ENCODE measurements at regions not wholly inside any gene's neighbourhood (a gene's known extent, or its start where the extent isn't known, plus 50 kb on each side); places are given as distances from the start of the nearest gene placed in this dataset.

DNA sequence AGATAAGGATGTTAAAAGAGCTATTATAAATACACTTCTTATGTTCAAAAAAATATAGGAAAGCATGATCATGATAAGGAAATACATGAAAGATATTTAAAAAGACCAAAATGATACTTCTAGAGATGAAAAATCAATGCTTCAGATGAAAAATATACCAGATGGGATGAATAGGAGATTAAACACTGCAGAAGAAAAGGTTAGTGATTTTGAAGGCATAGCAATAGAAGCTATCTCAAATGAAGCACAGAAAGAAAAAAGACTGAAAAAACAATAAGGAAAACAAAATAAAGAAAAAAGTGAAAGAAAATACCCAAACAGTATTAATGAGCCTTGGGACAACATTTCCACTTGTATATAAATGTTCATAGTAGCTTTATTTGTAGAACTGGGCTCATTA is 80.7 kb upstream of the LEF1 start:
- no peaks in the 10 kb centered on the region for H3K9me3 ChIP-seq (ENCODE audit: control insufficient read depth, insufficient read depth, low read depth, low read length)
- TF ChIP-seq SETDB1 (IDR thresholded peaks at IDR 0.05; ENCODE audit: insufficient read length, low read length) (peak; percentile 48), ZNF404 (tag by site-specific recombination; IDR thresholded peaks at IDR 0.05) (no peak)
- H3K4me3 ChIP-seq (ENCODE audit: low read depth, low read length) = no peak overlapping the region
- H3K27ac ChIP-seq (ENCODE audit: extremely low read depth, low read depth, low read length) = no peak overlapping the region
- no peaks in the 10 kb centered on the region for H3K36me3 ChIP-seq (ENCODE audit: control insufficient read depth in 2 of 2, insufficient read depth in 1 of 2, low read length in 2 of 2)
- ChIA-PET CTCF (interaction anchor here (0.7 kb wide), 1 partner anchor 14 kb away, joined by 3 read pairs; no protein-coding TSS in a partner anchor), POLR2A (no interaction called here)
- no peaks in the 10 kb centered on the region for H3K4me1 ChIP-seq (ENCODE audit: control insufficient read depth, insufficient read depth, low read length)

DNA sequence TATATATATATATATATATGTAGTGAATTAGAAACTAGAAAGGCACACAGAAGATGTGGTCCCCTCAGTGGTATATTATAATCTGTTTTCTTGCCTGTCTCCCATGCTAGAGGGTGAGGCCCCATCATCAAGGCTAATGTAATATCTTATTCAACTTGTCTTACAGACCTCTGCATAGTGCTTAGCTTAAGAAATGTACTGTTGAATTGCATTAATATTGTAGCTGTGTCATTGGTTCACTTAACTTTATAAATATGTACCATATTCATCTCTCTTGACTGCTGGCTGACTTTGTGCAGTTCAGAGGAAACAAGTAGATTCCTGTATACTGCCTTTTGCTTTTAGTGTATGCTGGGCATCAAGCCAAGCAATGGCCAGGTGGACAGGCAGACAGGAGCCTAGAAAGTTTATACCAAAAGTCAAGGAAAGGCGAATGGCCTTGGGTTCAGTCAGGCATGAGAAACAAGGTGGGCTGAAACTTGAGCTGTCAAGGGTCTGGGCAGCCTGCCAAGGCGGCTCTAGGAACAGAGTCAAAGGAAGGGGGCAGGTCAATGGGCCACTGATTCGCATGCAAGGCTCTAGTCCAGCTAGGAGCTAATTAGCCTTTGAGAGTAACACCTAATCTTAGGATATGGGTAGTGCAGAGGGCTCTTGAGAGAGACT is 78.8 kb upstream of the LEF1 start:
- Histone ChIP-seq H3K4me3 (ENCODE audit: low read depth, low read length) (no peak overlapping the region), H3K4me1 (ENCODE audit: control insufficient read depth, insufficient read depth, low read length) (no peaks in the 10 kb centered on the region), H3K36me3 (ENCODE audit: control insufficient read depth in 2 of 2, insufficient read depth in 1 of 2, low read length in 2 of 2) (no peaks in the 10 kb centered on the region), H3K9me3 (ENCODE audit: control insufficient read depth, insufficient read depth, low read depth, low read length) (no peaks in the 10 kb centered on the region), H3K27ac (ENCODE audit: extremely low read depth, low read depth, low read length) (no peak overlapping the region)
- CTCF ChIA-PET = interaction anchor here (0.6 kb wide), 1 partner anchor 1497 kb away, joined by 4 read pairs; no protein-coding TSS in a partner anchor
- POLR2A ChIA-PET = interaction anchor here (1.2 kb wide), 1 partner anchor 79 kb away, joined by 4 read pairs; the partner anchor contains the start of gene LEF1
- TF ChIP-seq IKZF3 (tag by site-specific recombination; IDR thresholded peaks at IDR 0.05) (peak; percentile 52; the same call in 1 of the 2 replicates), ZNF335 (tag by site-specific recombination; conservative IDR thresholded peaks at IDR 0.05) (no peak), ZNF157 (tag by site-specific recombination; IDR thresholded peaks at IDR 0.05) (no peak), GLIS2 (tag by site-specific recombination; IDR thresholded peaks at IDR 0.05) (no peak), ZNF596 (tag by site-specific recombination; IDR thresholded peaks at IDR 0.05) (0 out of 2 replicates have a peak, but pooled peaks have one; percentile 23), ZNF623 (tag by site-specific recombination; IDR thresholded peaks at IDR 0.05) (no peak), ZNF214 (tag by site-specific recombination; IDR thresholded peaks at IDR 0.05; ENCODE audit: borderline replicate concordance) (no peak), ZNF701 (tag by site-specific recombination; IDR thresholded peaks at IDR 0.05) (no peak), ZBTB8A (tag by site-specific recombination; IDR thresholded peaks at IDR 0.05) (peak; percentile 57; the same call in 1 of the 2 replicates), TCF7L2 (IDR thresholded peaks at IDR 0.05; ENCODE audit: borderline replicate concordance, low read depth, low read length) (peak; percentile 90), ZNF837 (tag by site-specific recombination; IDR thresholded peaks at IDR 0.05) (no peak), ZNF843 (tag by site-specific recombination; IDR thresholded peaks at IDR 0.05) (no peak), MEIS1 (CRISPR knock-in tag; IDR thresholded peaks at IDR 0.05; ENCODE audit: borderline replicate concordance) (no peak), SP7 (tag by site-specific recombination; IDR thresholded peaks at IDR 0.05) (peak; percentile 63; the same call in 1 of the 2 replicates), TRIM28 (IDR thresholded peaks at IDR 0.05; ENCODE audit: borderline replicate concordance, low read length) (peak; percentile 87), ZEB2 (tag by site-specific recombination; IDR thresholded peaks at IDR 0.05) (no peak), ZNF366 (tag by site-specific recombination; conservative IDR thresholded peaks at IDR 0.05) (peak; percentile 61), ZNF423 (tag by site-specific recombination; IDR thresholded peaks at IDR 0.05) (no peak), ZNF530 (tag by site-specific recombination; IDR thresholded peaks at IDR 0.05; ENCODE audit: low read depth) (no peak), ZNF555 (tag by site-specific recombination; conservative IDR thresholded peaks at IDR 0.05) (no peak), ZBTB17 (tag by site-specific recombination; IDR thresholded peaks at IDR 0.05) (0 out of 2 replicates have a peak, but pooled peaks have one; percentile 23)
- TF ChIP-seq, protein P1, sequence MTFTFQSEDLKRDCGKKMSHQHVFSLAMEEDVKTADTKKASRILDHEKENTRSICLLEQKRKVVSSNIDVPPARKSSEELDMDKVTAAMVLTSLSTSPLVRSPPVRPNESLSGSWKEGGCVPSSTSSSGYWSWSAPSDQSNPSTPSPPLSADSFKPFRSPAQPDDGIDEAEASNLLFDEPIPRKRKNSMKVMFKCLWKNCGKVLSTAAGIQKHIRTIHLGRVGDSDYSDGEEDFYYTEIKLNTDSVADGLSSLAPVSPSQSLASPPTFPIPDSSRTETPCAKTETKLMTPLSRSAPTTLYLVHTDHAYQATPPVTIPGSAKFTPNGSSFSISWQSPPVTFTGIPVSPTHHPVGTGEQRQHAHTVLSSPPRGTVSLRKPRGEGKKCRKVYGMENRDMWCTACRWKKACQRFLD (tag by site-specific recombination; IDR thresholded peaks at IDR 0.05) = no peak
- TF ChIP-seq, protein P2, sequence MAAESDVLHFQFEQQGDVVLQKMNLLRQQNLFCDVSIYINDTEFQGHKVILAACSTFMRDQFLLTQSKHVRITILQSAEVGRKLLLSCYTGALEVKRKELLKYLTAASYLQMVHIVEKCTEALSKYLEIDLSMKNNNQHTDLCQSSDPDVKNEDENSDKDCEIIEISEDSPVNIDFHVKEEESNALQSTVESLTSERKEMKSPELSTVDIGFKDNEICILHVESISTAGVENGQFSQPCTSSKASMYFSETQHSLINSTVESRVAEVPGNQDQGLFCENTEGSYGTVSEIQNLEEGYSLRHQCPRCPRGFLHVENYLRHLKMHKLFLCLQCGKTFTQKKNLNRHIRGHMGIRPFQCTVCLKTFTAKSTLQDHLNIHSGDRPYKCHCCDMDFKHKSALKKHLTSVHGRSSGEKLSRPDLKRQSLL (tag by site-specific recombination; IDR thresholded peaks at IDR 0.05) = peak; percentile 97
- TF ChIP-seq, protein P3, sequence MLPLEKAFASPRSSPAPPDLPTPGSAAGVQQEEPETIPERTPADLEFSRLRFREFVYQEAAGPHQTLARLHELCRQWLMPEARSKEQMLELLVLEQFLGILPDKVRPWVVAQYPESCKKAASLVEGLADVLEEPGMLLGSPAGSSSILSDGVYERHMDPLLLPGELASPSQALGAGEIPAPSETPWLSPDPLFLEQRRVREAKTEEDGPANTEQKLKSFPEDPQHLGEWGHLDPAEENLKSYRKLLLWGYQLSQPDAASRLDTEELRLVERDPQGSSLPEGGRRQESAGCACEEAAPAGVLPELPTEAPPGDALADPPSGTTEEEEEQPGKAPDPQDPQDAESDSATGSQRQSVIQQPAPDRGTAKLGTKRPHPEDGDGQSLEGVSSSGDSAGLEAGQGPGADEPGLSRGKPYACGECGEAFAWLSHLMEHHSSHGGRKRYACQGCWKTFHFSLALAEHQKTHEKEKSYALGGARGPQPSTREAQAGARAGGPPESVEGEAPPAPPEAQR (tag by site-specific recombination; IDR thresholded peaks at IDR 0.05) = no peak
- TF ChIP-seq, protein P4, sequence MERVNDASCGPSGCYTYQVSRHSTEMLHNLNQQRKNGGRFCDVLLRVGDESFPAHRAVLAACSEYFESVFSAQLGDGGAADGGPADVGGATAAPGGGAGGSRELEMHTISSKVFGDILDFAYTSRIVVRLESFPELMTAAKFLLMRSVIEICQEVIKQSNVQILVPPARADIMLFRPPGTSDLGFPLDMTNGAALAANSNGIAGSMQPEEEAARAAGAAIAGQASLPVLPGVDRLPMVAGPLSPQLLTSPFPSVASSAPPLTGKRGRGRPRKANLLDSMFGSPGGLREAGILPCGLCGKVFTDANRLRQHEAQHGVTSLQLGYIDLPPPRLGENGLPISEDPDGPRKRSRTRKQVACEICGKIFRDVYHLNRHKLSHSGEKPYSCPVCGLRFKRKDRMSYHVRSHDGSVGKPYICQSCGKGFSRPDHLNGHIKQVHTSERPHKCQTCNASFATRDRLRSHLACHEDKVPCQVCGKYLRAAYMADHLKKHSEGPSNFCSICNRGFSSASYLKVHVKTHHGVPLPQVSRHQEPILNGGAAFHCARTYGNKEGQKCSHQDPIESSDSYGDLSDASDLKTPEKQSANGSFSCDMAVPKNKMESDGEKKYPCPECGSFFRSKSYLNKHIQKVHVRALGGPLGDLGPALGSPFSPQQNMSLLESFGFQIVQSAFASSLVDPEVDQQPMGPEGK (tag by site-specific recombination; IDR thresholded peaks at IDR 0.05) = peak; percentile 34; the same call in 1 of the 2 replicates
- TF ChIP-seq, protein P5, sequence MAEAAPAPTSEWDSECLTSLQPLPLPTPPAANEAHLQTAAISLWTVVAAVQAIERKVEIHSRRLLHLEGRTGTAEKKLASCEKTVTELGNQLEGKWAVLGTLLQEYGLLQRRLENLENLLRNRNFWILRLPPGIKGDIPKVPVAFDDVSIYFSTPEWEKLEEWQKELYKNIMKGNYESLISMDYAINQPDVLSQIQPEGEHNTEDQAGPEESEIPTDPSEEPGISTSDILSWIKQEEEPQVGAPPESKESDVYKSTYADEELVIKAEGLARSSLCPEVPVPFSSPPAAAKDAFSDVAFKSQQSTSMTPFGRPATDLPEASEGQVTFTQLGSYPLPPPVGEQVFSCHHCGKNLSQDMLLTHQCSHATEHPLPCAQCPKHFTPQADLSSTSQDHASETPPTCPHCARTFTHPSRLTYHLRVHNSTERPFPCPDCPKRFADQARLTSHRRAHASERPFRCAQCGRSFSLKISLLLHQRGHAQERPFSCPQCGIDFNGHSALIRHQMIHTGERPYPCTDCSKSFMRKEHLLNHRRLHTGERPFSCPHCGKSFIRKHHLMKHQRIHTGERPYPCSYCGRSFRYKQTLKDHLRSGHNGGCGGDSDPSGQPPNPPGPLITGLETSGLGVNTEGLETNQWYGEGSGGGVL (tag by site-specific recombination; IDR thresholded peaks at IDR 0.05) = no peak
